Lung (tissue), 11 donors: ENCODE measurements at regions not wholly inside any gene's neighbourhood (a gene's known extent, or its start where the extent isn't known, plus 50 kb on each side); places are given as distances from the start of the nearest gene placed in this dataset.
"Not testable (repeated sequence)": the region's sequence is repeated elsewhere in the genome, so short reads cannot be mapped to it uniquely, and the experiment has no call there.

Experiments
- ATAC-seq: fragments of 200-7000 bp; cut with Tn5 transposase; one replicate; pipeline ENCODE4 v1.9.1; 2020; ENCODE audit warnings: moderate number of reproducible peaks; ENCODE audit not compliant: insufficient read depth, low FRiP score
- DNase-seq, 3 donors: peaks; one replicate each; pipeline ENCODE4 v3.0.0-alpha.2; 2013 to 2017
- H3K27ac ChIP-seq, 2 donors: one replicate each; pipeline ENCODE4 v1.5.1; 2013; ENCODE audit warnings: mild to moderate bottlenecking in 2 of 2, moderate library complexity in 2 of 2, control low read depth in 1 of 2, inconsistent platforms in 1 of 2, low read depth in 1 of 2, low read length in 1 of 2
- H3K27me3 ChIP-seq, 3 donors: one replicate each; pipeline ENCODE4 v1.5.1; 2013; ENCODE audit warnings: low read length in 2 of 3; ENCODE audit not compliant: control insufficient read depth in 3 of 3, insufficient read depth in 3 of 3
- H3K36me3 ChIP-seq, 4 donors: one replicate each; pipeline ENCODE4 v1.5.1; 2013; ENCODE audit warnings: low read length in 4 of 4, mild to moderate bottlenecking in 1 of 4, moderate library complexity in 1 of 4; ENCODE audit not compliant: control insufficient read depth in 4 of 4, insufficient read depth in 4 of 4
- H3K4me1 ChIP-seq, 5 donors: one replicate each; pipeline ENCODE4 v1.5.1; 2013; ENCODE audit warnings: low read length in 5 of 5, mild to moderate bottlenecking in 2 of 5, moderate library complexity in 1 of 5; ENCODE audit not compliant: control insufficient read depth in 5 of 5, insufficient read depth in 5 of 5
- H3K4me3 ChIP-seq: one replicate; pipeline ENCODE4 v1.5.1; 2013; ENCODE audit warnings: mild to moderate bottlenecking, control low read depth, moderate library complexity
- H3K9ac ChIP-seq, 2 donors: one replicate each; pipeline ENCODE4 v1.5.1; 2013; ENCODE audit warnings: low read length in 2 of 2, control low read depth in 1 of 2; ENCODE audit not compliant: insufficient read depth in 1 of 2
- H3K9me3 ChIP-seq, 4 donors: one replicate each; pipeline ENCODE4 v1.5.1; 2013; ENCODE audit warnings: low read length in 3 of 4, mild to moderate bottlenecking in 1 of 4, moderate library complexity in 1 of 4; ENCODE audit not compliant: control insufficient read depth in 4 of 4, insufficient read depth in 3 of 4
- WGBS, 2 donors: extraction: QIAGEN DNeasy Blood & Tissue Kit; methylation state at CpG; one replicate each; pipeline ENCODE4 v1.1.7; 2013; 5-methylcytosine and 5-hydroxymethylcytosine counted together
- TF ChIP-seq, protein P1 (sequence below): IDR thresholded peaks from 2 replicates; pipeline ENCODE4 v1.5.1; 2012; ENCODE audit warnings: mild to moderate bottlenecking; ENCODE audit errors: control extremely low read depth, extremely low read depth
- donor health status: control.
- donor health status: control.
- donor health status: Bipolar disorder and iron deficiency.
- donor health status: healthy.
- donor health status: DM: yes; HTN: yes; CAD: no.

DNA sequence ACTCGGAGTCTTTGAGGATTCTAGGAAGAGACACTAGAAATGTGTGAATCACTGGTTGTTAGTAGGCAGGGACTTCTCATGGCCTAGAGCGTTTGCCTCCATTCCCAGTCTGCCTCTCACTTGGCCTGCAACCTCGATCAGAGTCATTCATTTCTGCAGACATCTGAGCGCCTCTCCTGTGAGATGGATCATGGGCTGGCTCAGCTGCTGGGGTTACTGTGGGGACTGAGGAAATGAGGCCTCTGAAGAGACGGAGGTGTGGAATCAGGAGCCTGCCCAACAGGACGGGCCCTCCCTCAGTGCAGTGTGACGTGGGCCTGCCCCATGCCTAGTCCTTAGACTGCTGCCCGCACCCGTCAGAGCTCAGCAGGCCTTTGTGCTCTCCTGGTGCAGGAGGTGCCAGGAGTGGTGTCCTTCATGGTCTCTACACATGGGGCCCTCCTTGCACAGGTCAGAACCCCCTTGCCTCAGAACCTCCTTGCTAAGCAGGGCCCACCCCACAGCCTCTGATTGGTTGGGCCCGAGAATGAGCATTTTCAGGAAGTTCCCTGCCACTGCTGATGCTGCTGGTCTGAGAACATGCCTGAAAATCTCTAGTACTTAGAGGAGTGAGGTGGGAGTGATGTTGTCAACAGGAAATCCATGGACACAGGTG, 99.4 kb downstream of the NPIPB11 start:
- peaks cover 0 to 8% (median 0%) of the 10 kb centered on the region in 4 donors for H3K9me3 ChIP-seq
- H3K36me3 ChIP-seq: peaks cover 0 to 4% (median 0%) of the 10 kb centered on the region in 4 donors
- ATAC-seq (no peak), DNase-seq (no peak)
- TF ChIP-seq, protein P1, sequence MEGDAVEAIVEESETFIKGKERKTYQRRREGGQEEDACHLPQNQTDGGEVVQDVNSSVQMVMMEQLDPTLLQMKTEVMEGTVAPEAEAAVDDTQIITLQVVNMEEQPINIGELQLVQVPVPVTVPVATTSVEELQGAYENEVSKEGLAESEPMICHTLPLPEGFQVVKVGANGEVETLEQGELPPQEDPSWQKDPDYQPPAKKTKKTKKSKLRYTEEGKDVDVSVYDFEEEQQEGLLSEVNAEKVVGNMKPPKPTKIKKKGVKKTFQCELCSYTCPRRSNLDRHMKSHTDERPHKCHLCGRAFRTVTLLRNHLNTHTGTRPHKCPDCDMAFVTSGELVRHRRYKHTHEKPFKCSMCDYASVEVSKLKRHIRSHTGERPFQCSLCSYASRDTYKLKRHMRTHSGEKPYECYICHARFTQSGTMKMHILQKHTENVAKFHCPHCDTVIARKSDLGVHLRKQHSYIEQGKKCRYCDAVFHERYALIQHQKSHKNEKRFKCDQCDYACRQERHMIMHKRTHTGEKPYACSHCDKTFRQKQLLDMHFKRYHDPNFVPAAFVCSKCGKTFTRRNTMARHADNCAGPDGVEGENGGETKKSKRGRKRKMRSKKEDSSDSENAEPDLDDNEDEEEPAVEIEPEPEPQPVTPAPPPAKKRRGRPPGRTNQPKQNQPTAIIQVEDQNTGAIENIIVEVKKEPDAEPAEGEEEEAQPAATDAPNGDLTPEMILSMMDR: no peak
- no peak overlapping the region for H3K9ac ChIP-seq
- WGBS, 2 donors: 79 to 80% methylated on average over 10 of the region's 10 CpGs
- no peak overlapping the region for H3K27ac ChIP-seq
- H3K4me1 ChIP-seq: peaks cover 0 to 39% (median 12%) of the 10 kb centered on the region in 5 donors
- H3K4me3 ChIP-seq: no peak overlapping the region
- H3K27me3 ChIP-seq: no peaks in the 10 kb centered on the region

- H3K4me3 ChIP-seq: no peak overlapping the region
- peaks cover 0 to 8% (median 0%) of the 10 kb centered on the region in 4 donors for H3K9me3 ChIP-seq
- no peak for ATAC-seq
- TF ChIP-seq, protein P1: no peak
- no peak for DNase-seq
- H3K27me3 ChIP-seq: no peaks in the 10 kb centered on the region
- no peak overlapping the region for H3K9ac ChIP-seq
- peaks cover 0 to 4% (median 0%) of the 10 kb centered on the region in 4 donors for H3K36me3 ChIP-seq
- 95% methylated on average over 14 of the region's 14 CpGs for WGBS, 2 donors
- H3K4me1 ChIP-seq: peaks cover 0 to 36% (median 10%) of the 10 kb centered on the region in 5 donors
- H3K27ac ChIP-seq: no peak overlapping the region
Observed at GRCh38 chr16:29306201-29306600, 100.3 kb downstream of the NPIPB11 start.

GRCh38 chr16:29305018-29305417, 101.5 kb downstream of the NPIPB11 start:
- not testable (repeated sequence) for H3K36me3 ChIP-seq, H3K9me3 ChIP-seq, H3K9ac ChIP-seq, ATAC-seq, H3K4me3 ChIP-seq, H3K27ac ChIP-seq, H3K27me3 ChIP-seq, DNase-seq
- WGBS, 2 donors: 89 to 90% methylated on average over 11 of the region's 11 CpGs
- peaks cover 0 to 41% (median 9%) of the 10 kb centered on the region in 5 donors for H3K4me1 ChIP-seq

DNA sequence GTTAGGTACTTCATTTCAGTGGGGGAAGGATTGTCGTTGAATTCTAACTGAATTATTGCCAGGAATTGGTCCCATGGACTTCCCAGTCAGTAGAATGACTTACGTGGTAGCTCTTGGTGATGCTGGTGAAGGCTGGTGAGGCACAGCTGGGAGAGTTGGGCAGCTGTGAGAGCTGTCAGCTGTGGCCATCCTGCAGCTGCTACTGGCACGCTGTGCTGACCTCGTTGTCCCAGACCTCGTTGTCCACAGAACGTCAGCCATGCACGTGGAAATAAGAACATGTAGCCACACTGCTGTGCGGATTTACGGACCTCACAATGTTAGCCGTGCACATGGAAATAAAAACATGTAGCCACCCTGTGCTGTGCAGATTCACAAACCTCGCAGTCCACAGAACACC, 102.3 kb downstream of the NPIPB11 start:
- no peak for DNase-seq
- peaks cover 0 to 43% (median 9%) of the 10 kb centered on the region in 5 donors for H3K4me1 ChIP-seq

More for the DNA sequence above, 102.3 kb downstream of the NPIPB11 start:
- peaks cover 0 to 8% (median 0%) of the 10 kb centered on the region in 4 donors for H3K9me3 ChIP-seq
- H3K9ac ChIP-seq: no peak overlapping the region
- 79 to 92% methylated on average over 11 of the region's 11 CpGs for WGBS, 2 donors
- ATAC-seq: no peak
- no peak overlapping the region for H3K4me3 ChIP-seq
- no peak overlapping the region for H3K27ac ChIP-seq
- H3K36me3 ChIP-seq: peaks cover 0 to 4% (median 0%) of the 10 kb centered on the region in 4 donors
- TF ChIP-seq, protein P1: no peak
- H3K27me3 ChIP-seq: no peaks in the 10 kb centered on the region
